ENCODE measurements at regions not wholly inside any gene's neighbourhood (a gene's known extent, or its start where the extent isn't known, plus 50 kb on each side); places are given as distances from the start of the nearest gene placed in this dataset.

GRCh38 chr4:64533637-64534036 lies 124.4 kb upstream of the TECRL start:
- in situ Hi-C loops (cut with MboI; ENCODE audit: low sequenced_read_pairs, unreplicated experiment), result loop anchor here (25.0 kb wide), 1 partner anchor 371 kb away; no protein-coding TSS in a partner anchor
- no peak for DNase-seq (ENCODE audit: low spot score)
- TF ChIP-seq CTCF (IDR thresholded peaks at IDR 0.05; ENCODE audit: borderline replicate concordance, control extremely low read depth, extremely low read depth, insufficient read depth, missing control alignments), result no peak

GRCh38 chr4:64533159-64533558 lies 123.9 kb upstream of the TECRL start:
- in situ Hi-C loops (cut with MboI; ENCODE audit: low sequenced_read_pairs, unreplicated experiment), result loop anchor here (25.0 kb wide), 1 partner anchor 371 kb away; no protein-coding TSS in a partner anchor
- TF ChIP-seq CTCF (IDR thresholded peaks at IDR 0.05; ENCODE audit: borderline replicate concordance, control extremely low read depth, extremely low read depth, insufficient read depth, missing control alignments), result no peak

GRCh38 chr4:64520421-64520820 lies 111.2 kb upstream of the TECRL start:
- no peak for TF ChIP-seq CTCF (IDR thresholded peaks at IDR 0.05; ENCODE audit: borderline replicate concordance, control extremely low read depth, extremely low read depth, insufficient read depth, missing control alignments)
- DNase-seq (ENCODE audit: low spot score), result no peak
- in situ Hi-C loops (cut with MboI; ENCODE audit: low sequenced_read_pairs, unreplicated experiment), result no loop called here

More at GRCh38 chr4:64533159-64533558, 123.9 kb upstream of the TECRL start:
- no peak for DNase-seq (ENCODE audit: low spot score)

GRCh38 chr4:64518600-64518999 lies 109.3 kb upstream of the TECRL start:
- no peak for DNase-seq (ENCODE audit: low spot score)
- TF ChIP-seq CTCF (IDR thresholded peaks at IDR 0.05; ENCODE audit: borderline replicate concordance, control extremely low read depth, extremely low read depth, insufficient read depth, missing control alignments), result no peak
- in situ Hi-C loops (cut with MboI; ENCODE audit: low sequenced_read_pairs, unreplicated experiment), result no loop called here

GRCh38 chr4:64516176-64516575 lies 106.9 kb upstream of the TECRL start:
- no peak for DNase-seq (ENCODE audit: low spot score)
- no peak for TF ChIP-seq CTCF (IDR thresholded peaks at IDR 0.05; ENCODE audit: borderline replicate concordance, control extremely low read depth, extremely low read depth, insufficient read depth, missing control alignments)
- in situ Hi-C loops (cut with MboI; ENCODE audit: low sequenced_read_pairs, unreplicated experiment), result no loop called here

GRCh38 chr4:64508089-64508488 lies 98.8 kb upstream of the TECRL start:
- TF ChIP-seq CTCF (IDR thresholded peaks at IDR 0.05; ENCODE audit: borderline replicate concordance, control extremely low read depth, extremely low read depth, insufficient read depth, missing control alignments), result no peak
- no peak for DNase-seq (ENCODE audit: low spot score)
- in situ Hi-C loops (cut with MboI; ENCODE audit: low sequenced_read_pairs, unreplicated experiment), result no loop called here

Measured in GM13976 (cell line).